H9 (cell line): ENCODE measurements at regions not wholly inside any gene's neighbourhood (a gene's known extent, or its start where the extent isn't known, plus 50 kb on each side); places are given as distances from the start of the nearest gene placed in this dataset.

ENCODE experiments used
- DNase-seq: peaks from one replicate; pipeline ENCODE4 v3.0.0-alpha.2; 2017
- H2AFZ ChIP-seq: one replicate; pipeline ENCODE4 v1.6.1; 2013; ENCODE audit warnings: mild to moderate bottlenecking, low read length, control low read depth, moderate library complexity
- H2AK5ac ChIP-seq: 2 replicates; pipeline ENCODE4 v1.6.1; 2013; ENCODE audit warnings: low read length, control low read depth, mixed read lengths; ENCODE audit not compliant: insufficient read length
- H2BK120ac ChIP-seq: one replicate; pipeline ENCODE4 v1.6.1; 2013; ENCODE audit warnings: low read depth, mild to moderate bottlenecking, low read length, control low read depth, inconsistent platforms; ENCODE audit not compliant: poor library complexity, severe bottlenecking
- H2BK12ac ChIP-seq: 2 replicates; pipeline ENCODE4 v1.6.1; 2013; ENCODE audit warnings: low read length, control low read depth, mixed read lengths, low read depth; ENCODE audit not compliant: insufficient read length
- H2BK15ac ChIP-seq: 2 replicates; pipeline ENCODE4 v1.6.1; 2013; ENCODE audit warnings: low read depth, low read length, control low read depth
- H2BK20ac ChIP-seq: one replicate; pipeline ENCODE4 v1.6.1; 2013; ENCODE audit warnings: low read depth, mild to moderate bottlenecking, low read length, control low read depth, inconsistent platforms; ENCODE audit not compliant: poor library complexity, severe bottlenecking
- H2BK5ac ChIP-seq: 2 replicates; pipeline ENCODE4 v1.6.1; 2013; ENCODE audit warnings: low read length, control low read depth, mixed read lengths; ENCODE audit not compliant: insufficient read length
- H3K14ac ChIP-seq: 2 replicates; pipeline ENCODE4 v1.6.1; 2013; ENCODE audit warnings: low read length, control low read depth; ENCODE audit not compliant: insufficient read depth
- H3K18ac ChIP-seq: 2 replicates; pipeline ENCODE4 v1.6.1; 2013; ENCODE audit warnings: low read depth, mild to moderate bottlenecking, mixed read lengths, low read length, control low read depth; ENCODE audit not compliant: insufficient read length
- H3K23ac ChIP-seq: 2 replicates; pipeline ENCODE4 v1.6.1; 2013; ENCODE audit warnings: low read length, control low read depth, mixed read lengths, low read depth; ENCODE audit not compliant: insufficient read length
- H3K23me2 ChIP-seq: 2 replicates; pipeline ENCODE4 v1.6.1; 2013; ENCODE audit warnings: low read depth, mild to moderate bottlenecking, mixed read lengths, low read length, control low read depth; ENCODE audit not compliant: insufficient read length, poor library complexity, severe bottlenecking
- H3K27ac ChIP-seq: 2 replicates; pipeline ENCODE4 v1.5.1; 2013; ENCODE audit warnings: low read length, control low read depth, mixed read lengths, low read depth; ENCODE audit not compliant: insufficient read length
- H3K27me3 ChIP-seq: 2 replicates; pipeline ENCODE4 v1.6.1; 2013; ENCODE audit warnings: low read length, control low read depth, inconsistent platforms; ENCODE audit not compliant: insufficient read depth
- H3K4ac ChIP-seq: 2 replicates; pipeline ENCODE4 v1.6.1; 2013; ENCODE audit warnings: low read depth, mild to moderate bottlenecking, control low read depth, inconsistent platforms, low read length, moderate library complexity
- H3K4me1 ChIP-seq: 2 replicates; pipeline ENCODE4 v1.6.1; 2013; ENCODE audit warnings: low read length, control low read depth, inconsistent platforms; ENCODE audit not compliant: insufficient read depth
- H3K4me2 ChIP-seq: 2 replicates; pipeline ENCODE4 v1.6.1; 2013; ENCODE audit warnings: low read length, control low read depth, mixed read lengths; ENCODE audit not compliant: insufficient read length, insufficient read depth
- H3K56ac ChIP-seq: 2 replicates; pipeline ENCODE4 v1.6.1; 2013; ENCODE audit warnings: low read depth, mild to moderate bottlenecking, mixed read lengths, low read length, control low read depth; ENCODE audit not compliant: insufficient read length
- H3K79me1 ChIP-seq: 2 replicates; pipeline ENCODE4 v1.6.1; 2013; ENCODE audit warnings: low read depth, mild to moderate bottlenecking, moderate library complexity, low read length, control low read depth, inconsistent platforms; ENCODE audit not compliant: insufficient read depth, poor library complexity, severe bottlenecking
- H3K79me2 ChIP-seq: 2 replicates; pipeline ENCODE4 v1.6.1; 2013; ENCODE audit warnings: low read length, control low read depth, inconsistent platforms; ENCODE audit not compliant: insufficient read depth
- H3K9ac ChIP-seq: 2 replicates; pipeline ENCODE4 v1.6.1; 2013; ENCODE audit warnings: low read length, control low read depth, mixed read lengths; ENCODE audit not compliant: insufficient read length; ENCODE audit errors: extremely low read depth
- H3K9me3 ChIP-seq: one replicate; pipeline ENCODE4 v1.6.1; 2013; ENCODE audit warnings: low read depth, low read length, inconsistent platforms; ENCODE audit not compliant: control insufficient read depth
- H3T11ph ChIP-seq: one replicate; pipeline ENCODE4 v1.6.1; 2013; ENCODE audit warnings: mild to moderate bottlenecking, low read length, control low read depth, inconsistent platforms
- H4K20me1 ChIP-seq: one replicate; pipeline ENCODE4 v1.6.1; 2013; ENCODE audit not compliant: control insufficient read depth, insufficient read length, insufficient read depth
- H4K5ac ChIP-seq: 2 replicates; pipeline ENCODE4 v1.6.1; 2013; ENCODE audit warnings: low read depth, mild to moderate bottlenecking, mixed read lengths, low read length, control low read depth; ENCODE audit not compliant: insufficient read length
- H4K8ac ChIP-seq: replicated peaks from 2 replicates; pipeline ENCODE4 v1.6.1; 2013; ENCODE audit warnings: low read length, control low read depth, mixed read lengths, low read depth; ENCODE audit not compliant: insufficient read length
- H4K91ac ChIP-seq: 2 replicates; pipeline ENCODE4 v1.6.1; 2013; ENCODE audit warnings: low read depth, mild to moderate bottlenecking, moderate library complexity, mixed read lengths, low read length, control low read depth; ENCODE audit not compliant: insufficient read length
- H3K27ac Mint-ChIP-seq, 3 experiments: 2 replicates in 2 of 3; 3 replicates in 1 of 3; pipeline ENCODE4 v1.8.0; 2020 to 2021; ENCODE audit warnings: mixed read lengths in 3 of 3, mild to moderate bottlenecking in 1 of 3, moderate library complexity in 1 of 3
- H3K27me3 Mint-ChIP-seq: 2 replicates; pipeline ENCODE4 v1.8.0; 2021; ENCODE audit warnings: low read depth, mild to moderate bottlenecking, moderate library complexity, mixed read lengths
- H3K36me3 Mint-ChIP-seq, 3 experiments: 2 replicates in 2 of 3; 3 replicates in 1 of 3; pipeline ENCODE4 v1.8.0; 2020 to 2021; ENCODE audit warnings: low read depth in 3 of 3, mixed read lengths in 3 of 3; ENCODE audit not compliant: insufficient read depth in 1 of 3
- H3K4me1 Mint-ChIP-seq, 2 experiments: 2 replicates each; pipeline ENCODE4 v1.8.0; 2020; ENCODE audit warnings: mixed read lengths in 2 of 2
- H3K4me3 Mint-ChIP-seq, 2 experiments: 2 replicates in 1 of 2; 3 replicates in 1 of 2; pipeline ENCODE4 v1.8.0; 2020 to 2021; ENCODE audit warnings: mild to moderate bottlenecking in 2 of 2, mixed read lengths in 2 of 2, moderate library complexity in 1 of 2
- H3K9me3 Mint-ChIP-seq, 2 experiments: 2 replicates in 1 of 2; 3 replicates in 1 of 2; pipeline ENCODE4 v1.8.0; 2020; ENCODE audit warnings: mild to moderate bottlenecking in 2 of 2, mixed read lengths in 2 of 2, moderate library complexity in 1 of 2
- CTCF ChIP-seq: fragments of 200-600 bp; sonication (generic); conservative IDR thresholded peaks from 3 replicates; pipeline ENCODE4 v1.8.0; 2021; ENCODE audit warnings: antibody characterized with exemption, mild to moderate bottlenecking
- WGBS: extraction: QIAGEN DNeasy Blood & Tissue Kit; methylation state at CpG from one replicate; pipeline ENCODE4 v1.1.7; 2013; ENCODE audit warnings: missing lambda C conversion rate, low lambda C conversion rate, mixed read lengths; ENCODE audit not compliant: insufficient read length; ENCODE audit errors: extremely low coverage; 5-methylcytosine and 5-hydroxymethylcytosine counted together

- Mint-ChIP-seq H3K36me3 (no peaks in the 10 kb centered on the region), H3K9me3 (no peaks in the 10 kb centered on the region), H3K4me3 (no peak overlapping the region), H3K27me3 (no peaks in the 10 kb centered on the region), H3K4me1 (peaks cover 7% of the 10 kb centered on the region in 2 experiments), H3K27ac (no peak overlapping the region)
- H4K91ac ChIP-seq = no peak overlapping the region
- H3K27ac ChIP-seq = no peak overlapping the region
- 0 out of 2 replicates have a peak, but pooled peaks cover 3% of the 10 kb centered on the region for H3K79me2 ChIP-seq
- no peak overlapping the region for H2AFZ ChIP-seq
- no peaks in the 10 kb centered on the region for H4K20me1 ChIP-seq
- no peak overlapping the region for H3K14ac ChIP-seq
- no peaks in the 10 kb centered on the region for H3K23me2 ChIP-seq
- no peak overlapping the region for H3K4me2 ChIP-seq
- H4K5ac ChIP-seq = no peak overlapping the region
- H2BK5ac ChIP-seq = no peak overlapping the region
- H4K8ac ChIP-seq = no peak overlapping the region
- no peak overlapping the region for H3K18ac ChIP-seq
- no peaks in the 10 kb centered on the region for H3K79me1 ChIP-seq
- H3K9ac ChIP-seq = no peak overlapping the region
- no peak for DNase-seq
- no peak overlapping the region for H3K56ac ChIP-seq
- H3K9me3 ChIP-seq = no peaks in the 10 kb centered on the region
- H2BK120ac ChIP-seq = no peak overlapping the region
- no peak overlapping the region for H2BK20ac ChIP-seq
- H2AK5ac ChIP-seq = no peak overlapping the region
- no peak overlapping the region for H2BK15ac ChIP-seq
- no peaks in the 10 kb centered on the region for H3K27me3 ChIP-seq
- 100% methylated on average over 1 of the region's 2 CpGs for WGBS
- H3K4ac ChIP-seq = no peak overlapping the region
- H2BK12ac ChIP-seq = no peak overlapping the region
- TF ChIP-seq CTCF = no peak
- no peak overlapping the region for H3T11ph ChIP-seq
- H3K4me1 ChIP-seq = no peaks in the 10 kb centered on the region
- H3K23ac ChIP-seq = no peak overlapping the region
Measured at GRCh38 chr9:109860521-109860920, 80.5 kb downstream of the PALM2AKAP2 start.
